H1 (cell line): ENCODE measurements at regions not wholly inside any gene's neighbourhood (a gene's known extent, or its start where the extent isn't known, plus 50 kb on each side); places are given as distances from the start of the nearest gene placed in this dataset.

ENCODE experiments used
- CREB1 ChIP-seq: IDR thresholded peaks from 2 replicates; pipeline ENCODE4 v1.6.1; 2012; ENCODE audit warnings: inconsistent platforms
- EZH2 ChIP-seq: fragments of 200-600 bp; sonication (generic); IDR thresholded peaks from 2 replicates; pipeline ENCODE4 v1.7.1; 2012; ENCODE audit warnings: low read depth, mild to moderate bottlenecking, moderate library complexity, low read length, inconsistent platforms; ENCODE audit not compliant: severe bottlenecking
- GABPA ChIP-seq: IDR thresholded peaks from 2 replicates; pipeline ENCODE4 v1.6.1; 2011; ENCODE audit warnings: mild to moderate bottlenecking, low read length, moderate library complexity, borderline replicate concordance; ENCODE audit not compliant: insufficient read depth
- HDAC6 ChIP-seq: IDR thresholded peaks from one replicate; pipeline ENCODE4 v1.7.1; 2012; ENCODE audit warnings: low read depth, mild to moderate bottlenecking, inconsistent platforms, low read length, moderate library complexity
- POLR2A ChIP-seq, 2 experiments: IDR thresholded peaks; 1 replicate in 1 of 2; 2 replicates in 1 of 2; pipeline ENCODE4 v1.6.1; 2011; ENCODE audit warnings: low read depth in 2 of 2, low read length in 2 of 2, mild to moderate bottlenecking in 2 of 2; ENCODE audit errors: control extremely low read depth in 1 of 2
- POLR2AphosphoS5 ChIP-seq: IDR thresholded peaks from 2 replicates; pipeline ENCODE4 v1.6.1; 2011; ENCODE audit warnings: low read depth, low read length
- TAF1 ChIP-seq: IDR thresholded peaks from 2 replicates; pipeline ENCODE4 v1.6.1; 2011; ENCODE audit warnings: mild to moderate bottlenecking, low read depth, low read length
- TF ChIP-seq, protein P1 (sequence below): IDR thresholded peaks from 2 replicates; pipeline ENCODE4 v1.6.1; 2011; ENCODE audit warnings: low read length, improper control_type of control experiment
- TF ChIP-seq, protein P2 (sequence below), 3 experiments: IDR thresholded peaks; 1 replicate in 2 of 3; 2 replicates in 1 of 3; pipeline versions ENCODE4 v1.5.1 to v1.6.1; 2011; ENCODE audit warnings: low read length in 3 of 3, mild to moderate bottlenecking in 3 of 3, inconsistent platforms in 2 of 3, low read depth in 1 of 3, moderate library complexity in 1 of 3; ENCODE audit not compliant: insufficient read depth in 1 of 3; ENCODE audit errors: control extremely low read depth in 1 of 3
- TF ChIP-seq, protein P3 (sequence below): IDR thresholded peaks from 2 replicates; pipeline ENCODE4 v1.6.1; 2012; ENCODE audit warnings: inconsistent platforms

GRCh38 chr16:13307851-13308250 is 406.5 kb downstream of the SHISA9 start:
- TF ChIP-seq POLR2AphosphoS5 (no peak), TAF1 (no peak), EZH2 (no peak), GABPA (no peak), HDAC6 (no peak), POLR2A (IDR thresholded peaks at IDR 0.05; ENCODE audit: control extremely low read depth in 1 of 2, low read depth in 2 of 2, low read length in 2 of 2) (no peak), CREB1 (no peak)
- TF ChIP-seq, protein P1, sequence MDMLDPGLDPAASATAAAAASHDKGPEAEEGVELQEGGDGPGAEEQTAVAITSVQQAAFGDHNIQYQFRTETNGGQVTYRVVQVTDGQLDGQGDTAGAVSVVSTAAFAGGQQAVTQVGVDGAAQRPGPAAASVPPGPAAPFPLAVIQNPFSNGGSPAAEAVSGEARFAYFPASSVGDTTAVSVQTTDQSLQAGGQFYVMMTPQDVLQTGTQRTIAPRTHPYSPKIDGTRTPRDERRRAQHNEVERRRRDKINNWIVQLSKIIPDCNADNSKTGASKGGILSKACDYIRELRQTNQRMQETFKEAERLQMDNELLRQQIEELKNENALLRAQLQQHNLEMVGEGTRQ: no peak
- TF ChIP-seq, protein P2, sequence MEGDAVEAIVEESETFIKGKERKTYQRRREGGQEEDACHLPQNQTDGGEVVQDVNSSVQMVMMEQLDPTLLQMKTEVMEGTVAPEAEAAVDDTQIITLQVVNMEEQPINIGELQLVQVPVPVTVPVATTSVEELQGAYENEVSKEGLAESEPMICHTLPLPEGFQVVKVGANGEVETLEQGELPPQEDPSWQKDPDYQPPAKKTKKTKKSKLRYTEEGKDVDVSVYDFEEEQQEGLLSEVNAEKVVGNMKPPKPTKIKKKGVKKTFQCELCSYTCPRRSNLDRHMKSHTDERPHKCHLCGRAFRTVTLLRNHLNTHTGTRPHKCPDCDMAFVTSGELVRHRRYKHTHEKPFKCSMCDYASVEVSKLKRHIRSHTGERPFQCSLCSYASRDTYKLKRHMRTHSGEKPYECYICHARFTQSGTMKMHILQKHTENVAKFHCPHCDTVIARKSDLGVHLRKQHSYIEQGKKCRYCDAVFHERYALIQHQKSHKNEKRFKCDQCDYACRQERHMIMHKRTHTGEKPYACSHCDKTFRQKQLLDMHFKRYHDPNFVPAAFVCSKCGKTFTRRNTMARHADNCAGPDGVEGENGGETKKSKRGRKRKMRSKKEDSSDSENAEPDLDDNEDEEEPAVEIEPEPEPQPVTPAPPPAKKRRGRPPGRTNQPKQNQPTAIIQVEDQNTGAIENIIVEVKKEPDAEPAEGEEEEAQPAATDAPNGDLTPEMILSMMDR (IDR thresholded peaks at IDR 0.05; ENCODE audit: control extremely low read depth in 1 of 3, insufficient read depth in 1 of 3, low read depth in 1 of 3, low read length in 3 of 3): no peak
- TF ChIP-seq, protein P3, sequence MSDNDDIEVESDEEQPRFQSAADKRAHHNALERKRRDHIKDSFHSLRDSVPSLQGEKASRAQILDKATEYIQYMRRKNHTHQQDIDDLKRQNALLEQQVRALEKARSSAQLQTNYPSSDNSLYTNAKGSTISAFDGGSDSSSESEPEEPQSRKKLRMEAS: no peak
